Esophagus squamous epithelium (tissue), 4 donors: ENCODE measurements at regions not wholly inside any gene's neighbourhood (a gene's known extent, or its start where the extent isn't known, plus 50 kb on each side); places are given as distances from the start of the nearest gene placed in this dataset.

Experiments used
- POLR2A ChIP-seq, 4 donors: fragments of 450-650 bp; IDR thresholded peaks; one replicate each; pipeline ENCODE4 v1.6.1; 2017; ENCODE audit warnings: antibody characterized with exemption in 4 of 4, mild to moderate bottlenecking in 4 of 4, moderate library complexity in 3 of 4
- TF ChIP-seq, protein P1 (sequence below), 6 experiments: fragments of 450-650 bp in 4 of 6; fragments of 200-600 bp in 2 of 6; sonication (generic) in 2 of 6; IDR thresholded peaks; one replicate each; pipeline ENCODE4 v1.5.1; 2016 to 2019; ENCODE audit warnings: antibody characterized with exemption in 6 of 6, mild to moderate bottlenecking in 4 of 6, moderate library complexity in 4 of 6

DNA sequence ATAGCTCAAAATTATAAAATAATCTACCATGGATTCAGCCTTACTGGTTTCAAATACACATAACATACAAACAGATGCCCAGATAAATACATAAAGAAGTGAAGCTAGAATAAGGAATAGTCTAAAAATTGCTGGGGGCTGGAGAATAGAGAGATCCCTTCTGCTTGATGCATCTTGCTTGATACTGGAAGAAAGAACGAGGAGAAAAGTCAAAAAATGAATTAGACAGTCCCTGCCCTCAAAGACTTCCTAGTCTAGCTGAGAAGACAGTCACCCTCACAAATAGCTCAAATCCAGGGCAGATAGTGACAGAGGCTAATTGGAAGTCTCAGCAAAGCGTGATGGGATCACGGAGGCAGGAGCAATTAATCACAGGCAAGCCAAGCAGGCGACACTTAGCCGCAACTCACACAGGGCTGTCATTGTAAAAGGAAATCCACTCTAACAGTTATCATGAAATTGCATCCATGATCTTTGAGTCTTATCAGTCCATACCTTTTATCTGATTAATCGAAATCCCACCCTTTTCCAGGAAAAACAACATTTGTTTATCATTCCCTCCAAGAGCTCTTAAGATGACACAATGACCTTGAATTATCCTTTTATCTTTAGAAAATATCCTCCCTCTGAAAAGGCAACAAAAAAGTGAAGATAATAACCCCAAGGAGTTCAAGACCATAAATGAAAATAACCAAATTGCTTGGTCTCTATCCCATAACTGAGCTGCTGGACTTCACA, 59.7 kb upstream of the TIAM1 start:
- TF ChIP-seq POLR2A (IDR thresholded peaks at IDR 0.05) = no peak
- TF ChIP-seq, protein P1, sequence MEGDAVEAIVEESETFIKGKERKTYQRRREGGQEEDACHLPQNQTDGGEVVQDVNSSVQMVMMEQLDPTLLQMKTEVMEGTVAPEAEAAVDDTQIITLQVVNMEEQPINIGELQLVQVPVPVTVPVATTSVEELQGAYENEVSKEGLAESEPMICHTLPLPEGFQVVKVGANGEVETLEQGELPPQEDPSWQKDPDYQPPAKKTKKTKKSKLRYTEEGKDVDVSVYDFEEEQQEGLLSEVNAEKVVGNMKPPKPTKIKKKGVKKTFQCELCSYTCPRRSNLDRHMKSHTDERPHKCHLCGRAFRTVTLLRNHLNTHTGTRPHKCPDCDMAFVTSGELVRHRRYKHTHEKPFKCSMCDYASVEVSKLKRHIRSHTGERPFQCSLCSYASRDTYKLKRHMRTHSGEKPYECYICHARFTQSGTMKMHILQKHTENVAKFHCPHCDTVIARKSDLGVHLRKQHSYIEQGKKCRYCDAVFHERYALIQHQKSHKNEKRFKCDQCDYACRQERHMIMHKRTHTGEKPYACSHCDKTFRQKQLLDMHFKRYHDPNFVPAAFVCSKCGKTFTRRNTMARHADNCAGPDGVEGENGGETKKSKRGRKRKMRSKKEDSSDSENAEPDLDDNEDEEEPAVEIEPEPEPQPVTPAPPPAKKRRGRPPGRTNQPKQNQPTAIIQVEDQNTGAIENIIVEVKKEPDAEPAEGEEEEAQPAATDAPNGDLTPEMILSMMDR (IDR thresholded peaks at IDR 0.05) = no peak
